Left hindlimb (tissue), 1 donor: ENCODE measurements at regions not wholly inside any gene's neighbourhood (a gene's known extent, or its start where the extent isn't known, plus 50 kb on each side); places are given as distances from the start of the nearest gene placed in this dataset.

Source experiments
- DNase-seq: peaks from one replicate; pipeline ENCODE4 v3.0.0-alpha.2; 2018

- no peak for DNase-seq
Observed at GRCh38 chr4:124514588-124514987, 197.9 kb downstream of the ANKRD50 start.

- no peak for DNase-seq
Observed at GRCh38 chr4:124515591-124515990, 196.9 kb downstream of the ANKRD50 start.

- no peak for DNase-seq
Observed at GRCh38 chr4:124519196-124519595, 193.3 kb downstream of the ANKRD50 start.

GRCh38 chr4:124523816-124524215 is 188.7 kb downstream of the ANKRD50 start:
- no peak for DNase-seq

- no peak for DNase-seq
Observed at GRCh38 chr4:124525524-124525923, 187.0 kb downstream of the ANKRD50 start.

- no peak for DNase-seq
Observed at GRCh38 chr4:124526331-124526730, 186.2 kb downstream of the ANKRD50 start.

GRCh38 chr4:124526769-124527168 is 185.8 kb downstream of the ANKRD50 start:
- no peak for DNase-seq

GRCh38 chr4:124527364-124527763 is 185.2 kb downstream of the ANKRD50 start:
- no peak for DNase-seq

- no peak for DNase-seq
Observed at GRCh38 chr4:124529131-124529530, 183.4 kb downstream of the ANKRD50 start.

GRCh38 chr4:124530464-124531077 is 182.0 kb downstream of the ANKRD50 start:
- no peak for DNase-seq

GRCh38 chr4:124534131-124534530 is 178.4 kb downstream of the ANKRD50 start:
- no peak for DNase-seq

GRCh38 chr4:124535003-124535402 is 177.5 kb downstream of the ANKRD50 start:
- no peak for DNase-seq

- no peak for DNase-seq
Observed at GRCh38 chr4:124536946-124537345, 175.6 kb downstream of the ANKRD50 start.

GRCh38 chr4:124537971-124538370 is 174.6 kb downstream of the ANKRD50 start:
- DNase-seq = no peak

- no peak for DNase-seq
Observed at GRCh38 chr4:124540014-124540413, 172.5 kb downstream of the ANKRD50 start.

GRCh38 chr4:124541652-124542420 is 170.7 kb downstream of the ANKRD50 start:
- no peak for DNase-seq

- DNase-seq = no peak
Observed at GRCh38 chr4:124555959-124556358, 156.6 kb downstream of the ANKRD50 start.

- DNase-seq = no peak
Observed at GRCh38 chr4:124564121-124564520, 148.4 kb downstream of the ANKRD50 start.

GRCh38 chr4:124565371-124565770 is 147.2 kb downstream of the ANKRD50 start:
- DNase-seq = no peak

- no peak for DNase-seq
Observed at GRCh38 chr4:124566030-124566429, 146.5 kb downstream of the ANKRD50 start.

- DNase-seq = no peak
Observed at GRCh38 chr4:124573056-124573455, 139.5 kb downstream of the ANKRD50 start.

GRCh38 chr4:124579896-124580295 is 132.6 kb downstream of the ANKRD50 start:
- no peak for DNase-seq

- DNase-seq = no peak
Observed at GRCh38 chr4:124583797-124584196, 128.7 kb downstream of the ANKRD50 start.

GRCh38 chr4:124589786-124590185 is 122.7 kb downstream of the ANKRD50 start:
- no peak for DNase-seq

- DNase-seq = no peak
Observed at GRCh38 chr4:124590480-124590879, 122.1 kb downstream of the ANKRD50 start.
